ENCODE measurements at regions not wholly inside any gene's neighbourhood (a gene's known extent, or its start where the extent isn't known, plus 50 kb on each side); places are given as distances from the start of the nearest gene placed in this dataset.

GRCh38 chr10:36564433-36564832, 561.0 kb upstream of the ANKRD30A start:
- intact Hi-C loops (cut with micrococcal nuclease), result no loop called here
- H3K9me3 Mint-ChIP-seq, result no peaks in the 10 kb centered on the region

GRCh38 chr10:36559412-36560400, 565.7 kb upstream of the ANKRD30A start:
- Mint-ChIP-seq H3K4me1 (no peaks in the 10 kb centered on the region), H3K27me3 (no peaks in the 10 kb centered on the region), H3K27ac (no peak overlapping the region), H3K4me3 (no peak overlapping the region), H3K9me3 (no peaks in the 10 kb centered on the region), H3K36me3 (ENCODE audit: low read depth) (no peaks in the 10 kb centered on the region)
- intact Hi-C loops (cut with micrococcal nuclease), result no loop called here
- no peak for TF ChIP-seq CTCF (IDR thresholded peaks at IDR 0.05)
- CTCF ChIA-PET, result no interaction called here
- POLR2A ChIA-PET, result no interaction called here
- DNase-seq (no peak), ATAC-seq (ENCODE audit: low read depth) (no peak)

More at GRCh38 chr10:36564433-36564832, 561.0 kb upstream of the ANKRD30A start:
- H3K27me3 Mint-ChIP-seq, result no peaks in the 10 kb centered on the region
- no peaks in the 10 kb centered on the region for H3K36me3 Mint-ChIP-seq (ENCODE audit: low read depth)
- CTCF ChIA-PET, result no interaction called here
- ATAC-seq (ENCODE audit: low read depth) (no peak), DNase-seq (no peak)
- H3K27ac Mint-ChIP-seq, result no peak overlapping the region
- no peaks in the 10 kb centered on the region for H3K4me1 Mint-ChIP-seq
- no peak for TF ChIP-seq CTCF (IDR thresholded peaks at IDR 0.05)
- H3K4me3 Mint-ChIP-seq, result no peak overlapping the region
- POLR2A ChIA-PET, result no interaction called here

GRCh38 chr10:36556468-36556867, 568.9 kb upstream of the ANKRD30A start:
- H3K27me3 Mint-ChIP-seq, result no peaks in the 10 kb centered on the region
- no peaks in the 10 kb centered on the region for H3K36me3 Mint-ChIP-seq (ENCODE audit: low read depth)
- no peaks in the 10 kb centered on the region for H3K9me3 Mint-ChIP-seq
- ChIA-PET CTCF (no interaction called here), POLR2A (no interaction called here)
- no peak for ATAC-seq (ENCODE audit: low read depth)
- no peak for DNase-seq
- no peak for TF ChIP-seq CTCF (IDR thresholded peaks at IDR 0.05)
- intact Hi-C loops (cut with micrococcal nuclease), result no loop called here
- no peaks in the 10 kb centered on the region for H3K4me1 Mint-ChIP-seq
- no peak overlapping the region for H3K4me3 Mint-ChIP-seq
- H3K27ac Mint-ChIP-seq, result no peak overlapping the region

GRCh38 chr10:36555036-36555435, 570.4 kb upstream of the ANKRD30A start:
- ATAC-seq (ENCODE audit: low read depth) (no peak), DNase-seq (no peak)
- no peak for TF ChIP-seq CTCF (IDR thresholded peaks at IDR 0.05)
- Mint-ChIP-seq H3K36me3 (ENCODE audit: low read depth) (no peaks in the 10 kb centered on the region), H3K9me3 (no peaks in the 10 kb centered on the region), H3K4me1 (no peaks in the 10 kb centered on the region), H3K27ac (no peak overlapping the region), H3K27me3 (no peaks in the 10 kb centered on the region), H3K4me3 (no peak overlapping the region)
- intact Hi-C loops (cut with micrococcal nuclease), result no loop called here
- ChIA-PET CTCF (no interaction called here), POLR2A (no interaction called here)

GRCh38 chr10:36547965-36548364, 577.4 kb upstream of the ANKRD30A start:
- H3K4me1 Mint-ChIP-seq, result no peaks in the 10 kb centered on the region
- no peak for TF ChIP-seq CTCF (IDR thresholded peaks at IDR 0.05)
- no peaks in the 10 kb centered on the region for H3K9me3 Mint-ChIP-seq
- POLR2A ChIA-PET, result no interaction called here
- no peaks in the 10 kb centered on the region for H3K36me3 Mint-ChIP-seq (ENCODE audit: low read depth)
- peaks cover 2% of the 10 kb centered on the region for H3K27me3 Mint-ChIP-seq
- no peak overlapping the region for H3K27ac Mint-ChIP-seq
- no peak for ATAC-seq (ENCODE audit: low read depth)
- DNase-seq, result no peak
- intact Hi-C loops (cut with micrococcal nuclease), result no loop called here
- no peak overlapping the region for H3K4me3 Mint-ChIP-seq
- CTCF ChIA-PET, result no interaction called here
